ENCODE measurements at regions not wholly inside any gene's neighbourhood (a gene's known extent, or its start where the extent isn't known, plus 50 kb on each side); places are given as distances from the start of the nearest gene placed in this dataset.

GRCh38 chr18:57923611-57924010, 120.4 kb upstream of the NEDD4L start:
- no peak for DNase-seq
- Histone ChIP-seq H3K4me2 (replicated peaks; ENCODE audit: extremely low read depth, low read length, poor library complexity, severe bottlenecking) (no peak overlapping the region), H3K27me3 (ENCODE audit: control insufficient read depth in 2 of 2, insufficient read depth in 2 of 2, low read length in 2 of 2) (no peaks in the 10 kb centered on the region), H3K79me2 (ENCODE audit: insufficient read depth, low read length) (no peaks in the 10 kb centered on the region), H2AFZ (ENCODE audit: insufficient read depth, low read depth, low read length, poor library complexity, severe bottlenecking) (no peak overlapping the region), H3K27ac (ENCODE audit: low read depth in 1 of 2, low read length in 2 of 2) (no peak overlapping the region), H3K9ac (ENCODE audit: insufficient read depth, low read length, poor library complexity, severe bottlenecking) (no peak overlapping the region), H3K9me3 (replicated peaks in 1 of 2; ENCODE audit: control insufficient read depth in 1 of 2, insufficient read depth in 1 of 2, low read length in 2 of 2) (no peaks in the 10 kb centered on the region), H3K4me3 (replicated peaks in 1 of 3; ENCODE audit: low read depth in 2 of 3, low read length in 3 of 3) (no peak overlapping the region), H4K20me1 (ENCODE audit: insufficient read depth, low read length) (no peaks in the 10 kb centered on the region), H3K4me1 (ENCODE audit: control insufficient read depth in 1 of 2, insufficient read depth in 2 of 2, low read length in 2 of 2) (no peaks in the 10 kb centered on the region), H3K36me3 (replicated peaks in 1 of 2; ENCODE audit: control insufficient read depth in 1 of 2, insufficient read depth in 2 of 2, low read length in 2 of 2) (no peaks in the 10 kb centered on the region)
- Mint-ChIP-seq H3K4me3 (no peak overlapping the region), H3K9me3 (peaks cover 0 to 4% (median 0%) of the 10 kb centered on the region in 7 donors), H3K27ac (no peak overlapping the region), H3K27me3 (ENCODE audit: low read depth in 3 of 3) (peaks cover 0 to 6% (median 0%) of the 10 kb centered on the region in 3 donors), H3K4me1 (peaks cover 6% of the 10 kb centered on the region), H3K36me3 (no peaks in the 10 kb centered on the region)
- intact Hi-C loops (cut with micrococcal nuclease) = no loop called here
- no peak for TF ChIP-seq CTCF (IDR thresholded peaks at IDR 0.05)
- WGBS (ENCODE audit: insufficient coverage) = no CpG with 5 or more reads among the region's 5 CpGs

GRCh38 chr18:57922885-57923284, 119.8 kb upstream of the ATP8B1 start:
- no peak overlapping the region for H3K4me2 ChIP-seq (replicated peaks; ENCODE audit: extremely low read depth, low read length, poor library complexity, severe bottlenecking)
- H3K27ac Mint-ChIP-seq = no peak overlapping the region
- H3K4me1 Mint-ChIP-seq = peaks cover 6% of the 10 kb centered on the region
- H3K9me3 Mint-ChIP-seq = peaks cover 0 to 4% (median 0%) of the 10 kb centered on the region in 7 donors
- no peaks in the 10 kb centered on the region for H3K36me3 Mint-ChIP-seq
- no peak for DNase-seq
- H3K36me3 ChIP-seq (replicated peaks in 1 of 2; ENCODE audit: control insufficient read depth in 1 of 2, insufficient read depth in 2 of 2, low read length in 2 of 2) = no peaks in the 10 kb centered on the region
- H2AFZ ChIP-seq (ENCODE audit: insufficient read depth, low read depth, low read length, poor library complexity, severe bottlenecking) = no peak overlapping the region
- H3K9me3 ChIP-seq (replicated peaks in 1 of 2; ENCODE audit: control insufficient read depth in 1 of 2, insufficient read depth in 1 of 2, low read length in 2 of 2) = no peaks in the 10 kb centered on the region
- H3K4me3 Mint-ChIP-seq = no peak overlapping the region
- no peak overlapping the region for H3K4me3 ChIP-seq (replicated peaks in 1 of 3; ENCODE audit: low read depth in 2 of 3, low read length in 3 of 3)
- no peaks in the 10 kb centered on the region for H3K79me2 ChIP-seq (ENCODE audit: insufficient read depth, low read length)
- H3K4me1 ChIP-seq (ENCODE audit: control insufficient read depth in 1 of 2, insufficient read depth in 2 of 2, low read length in 2 of 2) = no peaks in the 10 kb centered on the region
- intact Hi-C loops (cut with micrococcal nuclease) = no loop called here
- no peaks in the 10 kb centered on the region for H4K20me1 ChIP-seq (ENCODE audit: insufficient read depth, low read length)
- H3K27me3 ChIP-seq (ENCODE audit: control insufficient read depth in 2 of 2, insufficient read depth in 2 of 2, low read length in 2 of 2) = no peaks in the 10 kb centered on the region
- no peak overlapping the region for H3K9ac ChIP-seq (ENCODE audit: insufficient read depth, low read length, poor library complexity, severe bottlenecking)
- H3K27ac ChIP-seq (ENCODE audit: low read depth in 1 of 2, low read length in 2 of 2) = no peak overlapping the region
- H3K27me3 Mint-ChIP-seq (ENCODE audit: low read depth in 3 of 3) = peaks cover 1 to 6% (median 2%) of the 10 kb centered on the region in 3 donors
- no peak for TF ChIP-seq CTCF (IDR thresholded peaks at IDR 0.05)
- WGBS (ENCODE audit: insufficient coverage) = no CpG with 5 or more reads among the region's 3 CpGs
